AG04450 (cell line): ENCODE measurements at regions not wholly inside any gene's neighbourhood (a gene's known extent, or its start where the extent isn't known, plus 50 kb on each side); places are given as distances from the start of the nearest gene placed in this dataset.

Experiments
- CTCF ChIA-PET: fragments of 300-600, 350-600 bp; formaldehyde crosslinking; extraction: SDS; loops from one replicate; lab custom pipeline; 2022; ENCODE audit warnings: antibody characterized with exemption, inconsistent platforms; lab: Charles Lee
- POLR2A ChIA-PET: fragments of 350-600 bp; formaldehyde crosslinking; extraction: SDS; loops from one replicate; lab custom pipeline; 2021; ENCODE audit warnings: antibody characterized with exemption, inconsistent platforms; lab: Yijun Ruan, JAX
- DNase-seq: peaks from one replicate; pipeline ENCODE4 v3.0.0-alpha.2; 2011; ENCODE audit warnings: low read depth, low spot score
- H3K27ac ChIP-seq: one replicate; pipeline ENCODE4 v1.5.1; 2012; ENCODE audit warnings: low read depth, low read length, control low read depth
- H3K27me3 ChIP-seq: one replicate; pipeline ENCODE4 v1.6.0; 2012; ENCODE audit warnings: low read length; ENCODE audit not compliant: control insufficient read depth, insufficient read depth
- H3K4me3 ChIP-seq: 2 replicates; pipeline ENCODE4 v1.5.1; 2011; ENCODE audit warnings: mild to moderate bottlenecking, low read depth, low read length, control low read depth
- H3K9me3 ChIP-seq: 2 replicates; pipeline ENCODE4 v1.5.1; 2012; ENCODE audit warnings: low read length; ENCODE audit not compliant: control insufficient read depth, insufficient read depth
- TF ChIP-seq, protein P1 (sequence below): IDR thresholded peaks from 2 replicates; pipeline ENCODE4 v1.5.1; 2011; ENCODE audit warnings: low read depth, low read length, control low read depth, inconsistent platforms

GRCh38 chr17:13240851-13241250 lies 223.0 kb upstream of the ELAC2 start:
- no peaks in the 10 kb centered on the region for H3K9me3 ChIP-seq
- no peak for DNase-seq
- TF ChIP-seq, protein P1, sequence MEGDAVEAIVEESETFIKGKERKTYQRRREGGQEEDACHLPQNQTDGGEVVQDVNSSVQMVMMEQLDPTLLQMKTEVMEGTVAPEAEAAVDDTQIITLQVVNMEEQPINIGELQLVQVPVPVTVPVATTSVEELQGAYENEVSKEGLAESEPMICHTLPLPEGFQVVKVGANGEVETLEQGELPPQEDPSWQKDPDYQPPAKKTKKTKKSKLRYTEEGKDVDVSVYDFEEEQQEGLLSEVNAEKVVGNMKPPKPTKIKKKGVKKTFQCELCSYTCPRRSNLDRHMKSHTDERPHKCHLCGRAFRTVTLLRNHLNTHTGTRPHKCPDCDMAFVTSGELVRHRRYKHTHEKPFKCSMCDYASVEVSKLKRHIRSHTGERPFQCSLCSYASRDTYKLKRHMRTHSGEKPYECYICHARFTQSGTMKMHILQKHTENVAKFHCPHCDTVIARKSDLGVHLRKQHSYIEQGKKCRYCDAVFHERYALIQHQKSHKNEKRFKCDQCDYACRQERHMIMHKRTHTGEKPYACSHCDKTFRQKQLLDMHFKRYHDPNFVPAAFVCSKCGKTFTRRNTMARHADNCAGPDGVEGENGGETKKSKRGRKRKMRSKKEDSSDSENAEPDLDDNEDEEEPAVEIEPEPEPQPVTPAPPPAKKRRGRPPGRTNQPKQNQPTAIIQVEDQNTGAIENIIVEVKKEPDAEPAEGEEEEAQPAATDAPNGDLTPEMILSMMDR: no peak
- POLR2A ChIA-PET: no interaction called here
- CTCF ChIA-PET: no interaction called here
- peaks cover 3% of the 10 kb centered on the region for H3K27me3 ChIP-seq
- no peak overlapping the region for H3K27ac ChIP-seq
- H3K4me3 ChIP-seq: no peak overlapping the region

DNA sequence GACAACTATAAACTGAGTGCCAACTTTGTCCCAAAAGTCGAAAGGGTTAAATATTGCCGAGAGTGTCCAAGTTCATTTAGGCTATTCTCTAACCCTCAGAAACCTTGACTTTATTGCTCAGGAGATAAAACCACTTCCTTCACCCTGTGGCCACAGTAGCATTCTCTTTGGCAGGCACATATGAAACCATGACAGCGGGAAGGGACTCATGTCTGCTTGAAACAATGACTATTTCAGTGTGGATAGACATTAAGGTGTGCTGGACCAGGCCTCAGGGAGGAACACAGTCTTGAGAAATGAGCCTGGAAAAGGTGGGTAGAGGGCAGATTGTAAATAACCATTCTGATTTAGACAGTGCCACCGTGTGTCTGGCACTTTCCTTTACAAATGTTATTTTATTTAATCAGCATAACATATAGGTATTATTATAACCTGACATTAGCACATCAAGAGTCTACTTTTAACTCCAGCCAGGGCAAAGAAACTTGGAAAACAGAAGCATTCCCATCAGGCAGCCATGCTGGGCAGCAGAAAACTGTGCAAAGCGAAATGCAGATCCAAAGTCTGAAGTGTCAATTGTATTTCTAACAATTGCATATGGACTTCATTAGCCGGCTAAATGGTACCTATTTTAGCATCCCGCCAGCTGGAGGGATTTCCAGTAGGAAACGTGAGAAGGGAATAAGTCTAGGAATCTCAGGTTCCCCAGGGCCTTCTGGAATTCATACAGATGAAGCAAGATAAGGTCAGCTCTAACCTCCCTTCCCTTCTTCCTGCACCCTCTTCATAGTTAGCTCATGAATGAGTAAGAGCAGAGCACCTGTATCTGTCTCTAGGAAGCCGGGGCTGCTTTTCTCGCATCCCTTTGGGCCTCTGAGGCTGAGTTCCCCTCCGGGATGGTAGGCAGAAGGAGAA lies 212.8 kb upstream of the ELAC2 start:
- no peak overlapping the region for H3K27ac ChIP-seq
- DNase-seq: no peak
- TF ChIP-seq, protein P1: no peak
- ChIA-PET CTCF (no interaction called here), POLR2A (no interaction called here)
- peaks cover 2% of the 10 kb centered on the region for H3K27me3 ChIP-seq
- H3K9me3 ChIP-seq: no peaks in the 10 kb centered on the region
- no peak overlapping the region for H3K4me3 ChIP-seq

- TF ChIP-seq, protein P1: no peak
- ChIA-PET CTCF (no interaction called here), POLR2A (no interaction called here)
- Histone ChIP-seq H3K4me3 (no peak overlapping the region), H3K9me3 (no peaks in the 10 kb centered on the region), H3K27ac (no peak overlapping the region), H3K27me3 (peaks cover 2% of the 10 kb centered on the region)
- no peak for DNase-seq
Measured at GRCh38 chr17:13228225-13228624, 210.4 kb upstream of the ELAC2 start.

DNA sequence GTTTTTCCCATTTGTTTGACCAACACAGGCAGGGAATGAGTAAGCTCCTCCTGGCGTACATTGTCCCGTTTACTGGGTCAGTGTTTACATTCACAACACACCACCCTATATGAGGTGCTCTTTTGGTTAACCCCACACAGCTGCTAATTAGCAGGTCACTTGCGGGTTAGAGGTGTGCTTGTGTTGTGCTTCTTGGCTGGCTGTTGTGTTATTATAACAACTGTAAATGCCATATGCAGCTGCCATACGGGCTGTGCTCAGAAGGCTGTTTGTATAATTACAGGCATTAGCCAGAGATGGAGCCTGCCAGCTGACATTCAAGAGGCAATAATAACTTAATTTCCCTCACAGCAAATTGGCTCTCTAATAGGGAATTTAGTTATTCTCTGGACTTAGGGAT lies 205.1 kb upstream of the ELAC2 start:
- Histone ChIP-seq H3K27ac (no peak overlapping the region), H3K9me3 (no peaks in the 10 kb centered on the region), H3K4me3 (no peak overlapping the region), H3K27me3 (no peaks in the 10 kb centered on the region)
- CTCF ChIA-PET: no interaction called here
- POLR2A ChIA-PET: no interaction called here
- no peak for DNase-seq
- TF ChIP-seq, protein P1: no peak

DNA sequence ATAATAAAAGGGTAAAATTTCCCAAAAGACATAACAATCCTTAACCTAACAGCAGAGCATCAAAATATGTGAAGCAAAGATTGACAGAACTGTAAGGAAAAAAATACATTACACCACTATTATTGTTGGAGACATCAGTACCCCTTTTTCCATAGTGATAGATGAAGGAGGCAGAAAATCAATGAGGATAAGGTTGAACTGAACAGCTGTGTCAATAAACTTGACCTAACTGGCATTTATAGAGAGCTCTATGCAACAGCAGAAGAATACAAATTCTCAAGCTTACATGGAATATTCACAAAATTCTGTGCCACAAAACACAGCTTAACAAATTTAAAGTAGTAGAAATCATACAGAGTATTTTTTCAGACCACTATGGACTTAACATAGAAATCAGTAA lies 195.0 kb upstream of the ELAC2 start:
- Histone ChIP-seq H3K4me3 (no peak overlapping the region), H3K27me3 (peaks cover 2% of the 10 kb centered on the region), H3K9me3 (no peaks in the 10 kb centered on the region), H3K27ac (no peak overlapping the region)
- ChIA-PET CTCF (no interaction called here), POLR2A (no interaction called here)
- TF ChIP-seq, protein P1: no peak
- no peak for DNase-seq
